ENCODE measurements at regions not wholly inside any gene's neighbourhood (a gene's known extent, or its start where the extent isn't known, plus 50 kb on each side); places are given as distances from the start of the nearest gene placed in this dataset.

GRCh38 chr1:4944911-4945310 lies 290.5 kb downstream of the AJAP1 start (continued):
- TF ChIP-seq, protein P1, sequence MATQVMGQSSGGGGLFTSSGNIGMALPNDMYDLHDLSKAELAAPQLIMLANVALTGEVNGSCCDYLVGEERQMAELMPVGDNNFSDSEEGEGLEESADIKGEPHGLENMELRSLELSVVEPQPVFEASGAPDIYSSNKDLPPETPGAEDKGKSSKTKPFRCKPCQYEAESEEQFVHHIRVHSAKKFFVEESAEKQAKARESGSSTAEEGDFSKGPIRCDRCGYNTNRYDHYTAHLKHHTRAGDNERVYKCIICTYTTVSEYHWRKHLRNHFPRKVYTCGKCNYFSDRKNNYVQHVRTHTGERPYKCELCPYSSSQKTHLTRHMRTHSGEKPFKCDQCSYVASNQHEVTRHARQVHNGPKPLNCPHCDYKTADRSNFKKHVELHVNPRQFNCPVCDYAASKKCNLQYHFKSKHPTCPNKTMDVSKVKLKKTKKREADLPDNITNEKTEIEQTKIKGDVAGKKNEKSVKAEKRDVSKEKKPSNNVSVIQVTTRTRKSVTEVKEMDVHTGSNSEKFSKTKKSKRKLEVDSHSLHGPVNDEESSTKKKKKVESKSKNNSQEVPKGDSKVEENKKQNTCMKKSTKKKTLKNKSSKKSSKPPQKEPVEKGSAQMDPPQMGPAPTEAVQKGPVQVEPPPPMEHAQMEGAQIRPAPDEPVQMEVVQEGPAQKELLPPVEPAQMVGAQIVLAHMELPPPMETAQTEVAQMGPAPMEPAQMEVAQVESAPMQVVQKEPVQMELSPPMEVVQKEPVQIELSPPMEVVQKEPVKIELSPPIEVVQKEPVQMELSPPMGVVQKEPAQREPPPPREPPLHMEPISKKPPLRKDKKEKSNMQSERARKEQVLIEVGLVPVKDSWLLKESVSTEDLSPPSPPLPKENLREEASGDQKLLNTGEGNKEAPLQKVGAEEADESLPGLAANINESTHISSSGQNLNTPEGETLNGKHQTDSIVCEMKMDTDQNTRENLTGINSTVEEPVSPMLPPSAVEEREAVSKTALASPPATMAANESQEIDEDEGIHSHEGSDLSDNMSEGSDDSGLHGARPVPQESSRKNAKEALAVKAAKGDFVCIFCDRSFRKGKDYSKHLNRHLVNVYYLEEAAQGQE (IDR thresholded peaks at IDR 0.05; ENCODE audit: unreplicated experiment) = no peak
- TF ChIP-seq JUNB (IDR thresholded peaks at IDR 0.05; ENCODE audit: unreplicated experiment) (no peak), ZNF331 (CRISPR knock-in tag; IDR thresholded peaks at IDR 0.05; ENCODE audit: low read depth) (no peak), NANOG (IDR thresholded peaks at IDR 0.05; ENCODE audit: borderline replicate concordance) (no peak), STAT1 (IDR thresholded peaks at IDR 0.05; ENCODE audit: unreplicated experiment) (no peak), EZH2phosphoT487 (IDR thresholded peaks at IDR 0.05; ENCODE audit: unreplicated experiment) (no peak), CTCF (conservative IDR thresholded peaks at IDR 0.05; ENCODE audit: low read depth in 2 of 2) (no peak)
- TF ChIP-seq, protein P2, sequence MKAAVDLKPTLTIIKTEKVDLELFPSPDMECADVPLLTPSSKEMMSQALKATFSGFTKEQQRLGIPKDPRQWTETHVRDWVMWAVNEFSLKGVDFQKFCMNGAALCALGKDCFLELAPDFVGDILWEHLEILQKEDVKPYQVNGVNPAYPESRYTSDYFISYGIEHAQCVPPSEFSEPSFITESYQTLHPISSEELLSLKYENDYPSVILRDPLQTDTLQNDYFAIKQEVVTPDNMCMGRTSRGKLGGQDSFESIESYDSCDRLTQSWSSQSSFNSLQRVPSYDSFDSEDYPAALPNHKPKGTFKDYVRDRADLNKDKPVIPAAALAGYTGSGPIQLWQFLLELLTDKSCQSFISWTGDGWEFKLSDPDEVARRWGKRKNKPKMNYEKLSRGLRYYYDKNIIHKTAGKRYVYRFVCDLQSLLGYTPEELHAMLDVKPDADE (IDR thresholded peaks at IDR 0.05) = no peak

- no peak overlapping the region for H3K4me3 ChIP-seq
- no peak overlapping the region for H3K4me2 ChIP-seq
- H3K27ac ChIP-seq (ENCODE audit: low read depth) = no peak overlapping the region
- peaks cover 7% of the 10 kb centered on the region for H3K27me3 Mint-ChIP-seq (ENCODE audit: insufficient read depth, low read depth, poor library complexity)
- no peaks in the 10 kb centered on the region for H3F3A ChIP-seq (replicated peaks; ENCODE audit: low read depth)
- no peak overlapping the region for H2AFZ ChIP-seq
- peaks cover 5% of the 10 kb centered on the region for H3K36me3 ChIP-seq (ENCODE audit: insufficient read depth)
- no peak for ATAC-seq
- peaks cover 23% of the 10 kb centered on the region for H3K9me3 Mint-ChIP-seq
- no peaks in the 10 kb centered on the region for H3K4me1 Mint-ChIP-seq
- H3K9me2 ChIP-seq (ENCODE audit: insufficient read depth) = no peaks in the 10 kb centered on the region
- H3K4me3 Mint-ChIP-seq = no peak overlapping the region
- no peaks in the 10 kb centered on the region for H4K20me1 ChIP-seq (replicated peaks; ENCODE audit: insufficient read depth)
- peaks cover 10% of the 10 kb centered on the region; the same call in 2 of the 3 replicates for H3K36me3 Mint-ChIP-seq (ENCODE audit: low read depth)
- no peaks in the 10 kb centered on the region for H3K4me1 ChIP-seq (ENCODE audit: insufficient read depth)
- no peaks in the 10 kb centered on the region for H3K27me3 ChIP-seq (ENCODE audit: insufficient read depth)
- H3K27ac Mint-ChIP-seq = no peak overlapping the region
- DNase-seq (ENCODE audit: low spot score) = no peak
- no peaks in the 10 kb centered on the region for H3K79me2 ChIP-seq (replicated peaks; ENCODE audit: insufficient read depth)
- TF ChIP-seq, protein P1 (IDR thresholded peaks at IDR 0.05; ENCODE audit: unreplicated experiment) = no peak
- TF ChIP-seq ZNF331 (CRISPR knock-in tag; IDR thresholded peaks at IDR 0.05; ENCODE audit: low read depth) (no peak), CREB1 (CRISPR knock-in tag; IDR thresholded peaks at IDR 0.05; ENCODE audit: low read depth) (no peak), EZH2phosphoT487 (IDR thresholded peaks at IDR 0.05; ENCODE audit: unreplicated experiment) (no peak), ZNF114 (CRISPR knock-in tag; IDR thresholded peaks at IDR 0.05) (no peak), JUNB (IDR thresholded peaks at IDR 0.05; ENCODE audit: unreplicated experiment) (no peak), EZH2 (IDR thresholded peaks at IDR 0.05; ENCODE audit: low read depth, unreplicated experiment) (no peak)
- TF ChIP-seq, protein P2 (IDR thresholded peaks at IDR 0.05) = no peak
These were observed 289.7 kb downstream of the AJAP1 start for GRCh38 chr1:4944072-4944471.
